ENCODE measurements at regions not wholly inside any gene's neighbourhood (a gene's known extent, or its start where the extent isn't known, plus 50 kb on each side); places are given as distances from the start of the nearest gene placed in this dataset.
"Not testable (repeated sequence)": the region's sequence is repeated elsewhere in the genome, so short reads cannot be mapped to it uniquely, and the experiment has no call there.

DNA sequence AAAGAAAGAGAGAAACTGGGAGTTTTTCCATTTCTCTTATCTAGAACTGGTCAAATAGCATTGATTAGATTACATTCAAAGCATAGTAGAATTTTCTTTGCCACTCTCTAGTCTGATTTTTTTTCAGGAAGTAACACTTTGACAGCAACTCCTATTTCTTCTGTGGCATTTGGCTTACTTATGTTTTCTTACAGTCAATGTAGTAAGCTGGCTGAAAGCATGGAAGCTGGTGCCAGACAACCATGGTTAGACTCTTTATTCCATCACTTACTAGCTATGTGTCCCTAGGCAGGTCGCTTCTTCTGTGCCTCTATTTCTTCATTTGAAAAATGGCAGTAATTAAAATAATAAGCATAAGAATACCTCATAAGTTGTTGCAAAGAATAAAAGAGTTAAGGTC is 54.2 kb upstream of the OPRM1 start:
- no peak for DNase-seq (ENCODE audit: low read depth)

GRCh38 chr6:153980171-153980570 is 58.9 kb upstream of the OPRM1 start:
- no peak for DNase-seq (ENCODE audit: low read depth)

DNA sequence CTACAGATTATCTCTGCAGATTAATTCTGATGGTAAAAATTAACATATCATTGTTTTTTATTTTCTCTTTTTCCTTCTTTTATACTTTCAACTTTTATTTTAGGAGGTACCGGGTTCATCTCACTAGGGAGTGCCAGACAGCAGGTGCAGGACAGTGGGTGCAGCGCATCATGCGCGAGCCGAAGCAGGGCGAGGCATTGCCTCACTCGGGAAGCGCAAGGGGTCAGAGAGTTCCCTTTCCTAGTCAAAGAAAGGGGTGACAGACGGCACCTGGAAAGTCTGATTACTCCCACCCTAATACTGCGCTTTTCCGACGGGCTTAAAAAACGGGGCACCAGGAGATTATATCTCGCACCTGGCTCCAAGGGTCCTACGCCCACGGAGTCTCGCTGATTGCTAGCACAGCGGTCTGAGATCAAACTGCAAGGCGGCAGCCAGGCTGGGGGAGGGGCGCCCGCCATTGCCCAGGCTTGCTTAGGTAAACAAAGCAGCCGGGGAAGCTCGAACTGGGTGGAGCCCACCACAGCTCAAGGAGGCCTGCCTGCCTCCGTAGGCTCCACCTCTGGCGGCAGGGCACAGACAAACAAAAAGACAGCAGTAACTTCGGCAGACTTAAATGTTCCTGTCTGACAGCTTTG is 60.0 kb upstream of the OPRM1 start:
- not testable (repeated sequence) for DNase-seq (ENCODE audit: low read depth)

DNA sequence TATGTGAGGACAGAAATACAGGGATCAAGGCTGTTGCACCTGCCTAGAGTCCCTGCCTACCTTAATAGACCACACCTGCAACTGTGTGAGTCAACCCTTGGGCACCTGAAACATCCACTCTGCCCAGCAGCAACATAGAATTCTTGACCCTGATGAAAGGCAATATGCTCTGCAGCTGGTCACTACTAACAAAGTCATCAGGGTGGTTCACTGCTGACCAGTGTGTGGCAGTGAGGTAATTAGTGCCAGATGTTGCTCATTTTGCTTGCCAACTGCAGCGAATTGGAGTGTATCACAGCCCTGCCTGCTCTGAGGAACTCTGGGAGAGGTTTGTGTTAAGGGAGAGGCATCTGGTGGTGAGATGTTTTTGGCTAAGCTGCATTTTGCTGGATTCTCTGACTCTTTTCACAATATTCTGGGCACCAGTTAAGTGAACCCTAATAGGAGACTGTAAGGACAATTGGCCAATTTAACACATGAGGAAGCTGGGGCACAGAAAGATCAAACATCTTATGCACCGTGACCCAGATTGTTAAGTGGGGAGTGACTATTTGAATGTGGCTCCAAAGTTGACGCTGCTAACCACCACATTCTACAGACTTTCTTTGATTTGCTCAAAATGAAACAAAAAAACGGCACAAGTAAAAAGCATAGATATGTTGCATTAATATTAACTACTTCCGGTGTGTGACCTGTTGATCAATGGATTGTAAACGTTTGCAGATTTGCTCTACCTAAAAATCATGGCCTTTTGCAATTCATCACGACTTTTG is 61.9 kb upstream of the OPRM1 start:
- DNase-seq (ENCODE audit: low read depth) = no peak

DNA sequence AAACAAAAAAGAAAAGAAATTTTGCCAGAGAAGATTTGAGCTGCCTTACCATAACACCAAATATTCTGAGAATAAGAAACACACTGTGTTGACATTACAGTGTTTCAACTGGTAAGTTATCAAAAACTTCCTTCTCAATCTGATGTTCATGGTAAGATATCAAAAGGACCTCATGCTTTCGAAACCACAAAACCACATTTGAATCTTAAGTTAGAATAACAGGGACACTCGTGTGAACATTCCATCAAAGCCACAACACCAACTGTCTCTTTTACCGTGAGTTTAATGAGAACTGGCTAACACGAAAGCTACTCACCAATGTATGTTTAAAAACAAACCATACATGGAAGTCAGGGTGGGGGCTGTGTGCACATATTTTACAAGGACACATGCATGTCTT is 73.0 kb upstream of the OPRM1 start:
- DNase-seq (ENCODE audit: low read depth) = peak; percentile 34

GRCh38 chr6:153963352-153963751 is 75.7 kb upstream of the OPRM1 start:
- no peak for DNase-seq (ENCODE audit: low read depth)

- DNase-seq (ENCODE audit: low read depth) = no peak
Measured at GRCh38 chr6:153962555-153962954, 76.5 kb upstream of the OPRM1 start.

- no peak for DNase-seq (ENCODE audit: low read depth)
Measured at GRCh38 chr6:153960741-153961140, 78.3 kb upstream of the OPRM1 start.

DNA sequence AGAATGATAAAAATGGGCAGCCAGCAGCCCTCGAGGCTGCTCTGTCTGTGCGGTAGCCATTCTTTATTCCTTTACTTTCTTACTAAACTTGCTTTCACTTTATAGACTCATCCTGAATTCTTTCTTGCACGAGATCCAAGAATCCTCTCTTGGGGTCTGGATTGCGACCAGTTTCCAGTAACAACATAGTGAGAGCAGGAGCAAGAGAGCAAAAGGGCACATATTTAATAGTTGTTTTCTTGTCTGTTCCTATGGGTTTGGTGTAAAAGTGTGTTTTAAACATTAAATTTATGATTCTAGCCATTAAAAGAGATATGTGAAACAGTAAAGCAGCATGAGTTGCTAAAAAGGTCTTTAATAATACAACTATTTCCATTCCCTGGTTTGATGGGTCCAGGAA is 78.8 kb upstream of the OPRM1 start:
- no peak for DNase-seq (ENCODE audit: low read depth)

DNA sequence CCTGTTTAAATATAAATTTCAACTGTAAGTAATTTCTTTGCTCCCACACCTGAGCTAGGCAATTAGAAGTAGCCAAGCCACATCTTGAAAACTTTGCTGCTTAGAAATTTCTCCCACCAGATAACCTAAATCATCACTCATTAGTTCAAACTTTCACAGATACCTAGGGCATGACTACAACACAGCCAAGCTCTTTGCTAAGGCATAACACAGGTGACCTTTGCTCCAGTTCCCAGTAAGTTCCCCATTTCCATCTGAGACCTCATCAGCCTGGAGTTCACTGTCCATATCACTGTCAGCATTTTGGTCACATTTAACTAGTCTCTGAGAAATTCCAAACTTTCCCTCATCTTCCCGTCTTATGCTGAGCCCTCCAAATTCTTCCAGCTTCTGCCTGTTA is 79.8 kb upstream of the OPRM1 start:
- DNase-seq (ENCODE audit: low read depth) = no peak

DNA sequence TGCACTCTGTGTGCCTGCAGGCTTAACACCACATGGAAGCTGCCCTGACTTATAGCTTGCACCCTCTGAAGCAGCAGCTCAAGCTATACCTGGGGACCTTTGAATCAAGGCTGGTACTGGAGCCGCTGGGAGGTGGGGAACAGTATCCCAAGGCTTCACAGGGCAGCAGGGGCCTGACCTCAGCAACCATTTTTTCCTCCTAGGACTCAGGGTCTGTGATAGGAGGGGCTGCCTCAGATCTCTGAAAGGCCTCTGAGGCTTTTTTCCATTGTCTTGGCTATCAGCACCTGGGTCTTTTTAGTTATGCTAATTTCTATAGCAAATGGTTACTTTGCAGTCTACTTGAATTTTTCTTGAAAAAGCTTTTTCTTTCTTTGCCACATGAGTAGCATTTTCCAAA is 80.2 kb upstream of the OPRM1 start:
- DNase-seq (ENCODE audit: low read depth) = no peak

DNA sequence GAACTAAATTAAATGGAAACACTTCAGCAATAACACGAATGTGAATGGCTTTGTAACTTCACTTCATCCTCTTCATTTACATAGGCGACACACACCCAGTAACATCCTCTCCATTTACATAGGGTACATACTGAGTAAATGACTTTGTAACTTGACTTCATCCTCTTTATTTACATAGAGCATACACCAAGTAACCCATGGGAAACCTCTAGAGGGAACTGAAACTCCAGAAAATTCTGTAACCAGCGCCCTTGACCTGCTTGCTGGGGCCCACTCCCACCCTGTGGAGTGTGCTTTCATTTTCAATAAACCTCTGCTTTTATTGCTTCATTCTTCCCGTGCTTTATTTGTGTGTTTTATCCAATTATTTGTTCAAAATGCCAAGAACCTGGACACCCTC is 81.6 kb upstream of the OPRM1 start:
- no peak for DNase-seq (ENCODE audit: low read depth)

DNA sequence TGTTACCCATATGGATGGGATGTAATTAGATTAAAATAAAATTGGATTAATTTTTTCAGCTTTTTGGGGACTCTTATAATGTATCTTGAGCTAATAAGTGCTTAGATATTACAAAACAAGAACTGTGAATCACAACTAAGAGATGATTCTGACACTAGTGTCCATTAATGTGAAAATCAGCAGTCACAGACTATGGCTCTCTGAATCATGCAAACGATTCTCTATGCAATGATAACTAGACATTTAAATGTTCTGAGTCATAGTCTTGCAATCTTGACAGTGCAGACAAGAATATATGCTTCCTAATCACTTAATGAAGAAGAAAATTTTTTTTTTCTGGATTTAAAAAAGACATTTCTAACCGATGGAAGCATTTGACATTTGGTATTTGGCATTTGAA is 82.2 kb upstream of the OPRM1 start:
- DNase-seq (ENCODE audit: low read depth) = no peak

DNA sequence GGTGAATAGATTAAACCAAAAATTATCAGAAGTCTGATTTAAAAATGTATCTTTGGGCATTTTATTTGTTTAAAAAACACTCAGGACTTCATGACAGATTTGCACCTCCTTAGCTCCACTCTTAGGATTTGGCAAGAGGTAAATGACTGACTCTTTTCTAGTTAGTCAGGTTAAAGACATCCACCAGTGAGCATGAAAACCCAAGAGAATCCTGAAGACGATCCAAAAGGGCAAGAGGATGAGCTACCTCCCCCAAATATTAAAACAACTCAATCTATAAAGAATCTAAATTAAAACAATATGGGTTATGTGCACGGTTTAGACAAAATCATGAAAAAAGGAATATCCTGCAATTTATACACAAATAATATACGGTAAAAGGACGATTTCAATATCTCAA is 89.4 kb upstream of the OPRM1 start:
- DNase-seq (ENCODE audit: low read depth) = no peak

DNA sequence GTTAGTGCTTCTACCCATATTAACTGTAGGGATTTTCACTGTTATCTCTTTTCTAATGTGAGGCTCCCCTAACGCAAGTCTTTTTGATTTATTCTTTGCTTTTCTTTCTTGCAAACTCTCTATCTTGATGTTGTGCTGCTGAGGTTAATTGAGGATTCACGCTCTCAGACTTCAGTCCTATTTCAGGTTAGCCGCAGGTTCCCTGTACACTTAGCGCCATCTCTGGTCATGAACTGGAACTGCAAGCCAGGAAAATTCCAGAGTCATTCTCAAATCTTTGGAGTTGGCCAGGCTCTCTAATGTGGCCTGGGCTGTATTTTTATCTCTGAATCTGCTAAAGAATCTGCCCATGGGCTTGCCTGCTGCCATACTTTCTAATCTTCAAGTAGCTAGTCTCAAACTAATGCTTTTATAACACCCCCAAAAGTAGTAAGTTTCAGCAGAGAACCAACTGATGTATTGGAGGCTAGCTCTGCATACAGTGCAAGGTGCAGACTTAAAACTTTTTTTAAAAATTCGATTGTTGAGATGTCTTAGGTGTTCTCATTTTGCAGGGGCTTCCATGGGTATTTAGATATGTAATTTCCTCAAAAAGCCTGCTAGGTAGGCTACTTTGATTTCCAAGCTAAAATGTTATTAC is 91.1 kb upstream of the OPRM1 start:
- DNase-seq (ENCODE audit: low read depth) = no peak

DNA sequence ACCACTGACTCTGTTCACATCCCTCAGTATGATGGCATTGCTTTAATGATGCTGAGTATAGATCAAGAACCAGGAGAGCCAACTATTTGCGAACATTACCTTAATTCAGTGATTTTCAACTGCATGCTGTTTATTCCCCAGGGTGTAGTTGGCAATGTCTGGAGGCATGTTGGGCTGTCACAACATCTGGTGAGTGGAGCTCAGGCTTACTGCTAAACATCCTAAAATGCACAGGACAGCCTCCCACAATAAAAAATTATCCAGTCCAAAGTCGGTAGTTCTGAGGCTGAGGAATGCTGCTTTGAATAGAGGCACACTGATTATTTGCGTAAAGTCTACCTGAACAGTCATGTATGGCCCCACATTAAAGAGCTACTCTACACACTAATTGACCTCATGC is 94.8 kb upstream of the OPRM1 start:
- DNase-seq (ENCODE audit: low read depth) = no peak

DNA sequence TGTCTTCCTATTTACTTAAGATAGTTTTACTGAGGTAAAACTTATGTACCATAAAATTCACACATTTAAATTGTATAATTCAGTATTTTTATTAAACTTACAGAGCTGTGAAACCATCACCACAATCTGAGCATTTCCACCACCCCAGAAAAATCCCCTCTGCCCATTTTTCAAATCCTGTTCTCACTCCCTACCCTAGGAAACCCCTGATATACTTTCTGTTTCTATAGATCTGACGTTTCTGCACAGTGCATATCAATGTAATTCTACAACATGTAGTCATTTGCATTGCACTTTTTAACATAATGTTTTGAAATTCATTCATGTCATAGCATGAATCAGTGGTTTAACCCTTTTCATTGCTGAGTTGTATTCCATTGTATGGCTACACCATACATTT is 96.7 kb upstream of the OPRM1 start:
- DNase-seq (ENCODE audit: low read depth) = no peak

DNA sequence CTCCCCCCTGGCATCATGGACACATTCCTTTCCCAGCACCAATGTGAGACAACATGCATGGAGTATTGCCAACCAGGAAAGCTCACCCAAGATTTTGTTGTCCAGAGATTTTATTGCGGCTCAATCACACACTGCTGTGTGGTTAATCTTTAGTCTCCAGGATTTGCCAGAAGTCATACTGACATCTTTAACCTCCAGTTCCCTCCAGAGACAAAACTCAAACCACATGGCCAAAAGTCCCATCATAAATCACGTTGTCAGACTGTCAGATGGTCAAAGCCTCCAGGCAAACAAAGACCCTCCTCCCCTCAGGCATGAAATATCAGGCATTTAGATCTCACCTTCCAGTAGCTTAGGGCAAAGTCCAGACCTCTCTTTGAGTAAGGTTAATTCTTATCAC is 97.3 kb upstream of the OPRM1 start:
- DNase-seq (ENCODE audit: low read depth) = no peak

DNA sequence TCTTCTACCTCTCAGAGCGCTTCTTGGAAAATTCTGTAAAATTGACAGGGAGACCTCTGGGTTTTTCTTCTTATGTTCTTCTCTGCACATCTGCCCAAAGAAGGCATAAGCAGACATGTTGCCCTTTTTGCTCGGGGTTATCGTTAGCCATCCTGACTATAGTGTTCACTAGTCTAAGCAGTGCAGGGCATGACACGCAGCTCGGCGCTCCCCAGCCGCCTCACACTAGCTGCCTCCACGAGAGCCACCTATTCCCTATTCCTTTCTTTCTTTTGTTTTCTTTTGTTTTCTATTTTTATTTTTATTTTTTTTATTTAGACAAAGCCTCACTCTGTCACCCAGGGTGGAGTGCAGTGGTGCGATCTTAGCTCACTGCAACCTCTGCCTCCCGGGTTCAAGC is 100.2 kb upstream of the OPRM1 start:
- DNase-seq (ENCODE audit: low read depth) = no peak

GRCh38 chr6:153931431-153931830 is 107.6 kb upstream of the OPRM1 start:
- DNase-seq (ENCODE audit: low read depth) = no peak

- DNase-seq (ENCODE audit: low read depth) = no peak
Measured at GRCh38 chr6:153927867-153928266, 111.2 kb upstream of the OPRM1 start.

- no peak for DNase-seq (ENCODE audit: low read depth)
Measured at GRCh38 chr6:153898360-153899059, 140.5 kb upstream of the OPRM1 start.

DNA sequence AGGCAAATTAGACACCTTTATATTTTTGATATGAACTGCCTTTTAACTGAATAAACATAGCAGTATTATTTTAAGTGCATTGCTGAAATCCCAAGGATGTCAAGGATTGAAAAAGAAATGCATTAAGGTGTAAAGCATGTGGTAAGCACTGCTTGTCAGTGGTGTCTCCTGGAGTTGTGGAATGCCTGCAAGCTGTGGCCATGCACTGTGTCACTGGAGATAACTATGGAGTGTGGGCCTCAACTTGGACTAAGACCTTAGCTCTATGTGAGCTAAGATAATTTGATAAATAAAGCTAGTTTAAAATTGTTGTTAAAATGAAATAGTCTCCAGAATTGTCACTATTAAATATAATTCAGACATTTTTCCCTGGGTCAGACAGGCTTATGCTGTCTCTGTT is 156.6 kb upstream of the OPRM1 start:
- DNase-seq (ENCODE audit: low read depth) = no peak

All from Daoy (cell line).